ENCODE measurements at regions not wholly inside any gene's neighbourhood (a gene's known extent, or its start where the extent isn't known, plus 50 kb on each side); places are given as distances from the start of the nearest gene placed in this dataset.
A peak's percentile ranks its signal among the peaks of the same experiment; 100 is the strongest.
"Not testable (repeated sequence)": the region's sequence is repeated elsewhere in the genome, so short reads cannot be mapped to it uniquely, and the experiment has no call there.

DNA sequence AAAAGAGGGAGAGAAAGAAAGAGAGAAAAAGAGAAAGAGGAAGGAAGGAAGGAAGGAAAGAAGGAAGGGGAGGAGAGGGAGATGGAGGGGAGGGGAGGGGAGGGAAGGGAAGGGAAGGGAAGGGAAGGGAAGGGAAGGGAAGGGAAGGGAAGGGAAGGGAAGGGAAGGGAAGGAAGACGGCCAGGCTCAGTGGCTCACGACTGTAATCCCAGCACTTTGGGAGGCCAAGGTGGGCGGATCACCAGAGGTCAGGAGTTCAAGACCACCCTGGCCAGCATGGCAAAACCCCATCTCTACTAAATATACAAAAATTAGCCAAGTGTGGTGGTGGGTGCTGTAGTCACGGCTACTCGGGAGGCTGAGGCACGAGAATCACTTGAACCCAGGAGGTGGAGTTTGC is 64.8 kb downstream of the RPS15A start:
- H3K36me3 ChIP-seq; ATAC-seq; H3K4me3 ChIP-seq; H3K4me1 ChIP-seq; H3K9me3 ChIP-seq; H3K27me3 ChIP-seq (ENCODE audit: low read depth); DNase-seq; intact Hi-C loops (cut with DNase I); H3K27ac ChIP-seq: not testable (repeated sequence)

DNA sequence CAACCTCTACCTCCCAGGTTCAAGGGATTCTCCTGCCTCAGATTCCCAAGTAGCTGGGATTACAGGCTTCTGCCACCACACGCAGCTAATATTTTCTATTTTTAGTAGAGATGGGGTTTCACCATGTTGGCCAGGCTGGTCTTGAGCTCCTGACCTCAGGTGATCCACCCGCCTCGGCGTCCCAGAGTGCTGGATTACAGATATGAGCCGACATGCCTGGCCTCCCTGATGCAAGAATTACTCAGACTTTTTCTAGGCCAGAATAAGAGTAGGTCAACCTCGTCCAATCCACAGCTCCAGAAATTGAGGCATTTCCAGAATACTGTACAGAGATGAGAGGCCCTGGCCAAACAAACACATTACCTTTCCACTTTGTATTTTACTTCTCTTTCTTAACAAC is 70.2 kb downstream of the RPS15A start:
- H3K27ac ChIP-seq; intact Hi-C loops (cut with DNase I); H3K9me3 ChIP-seq; H3K4me3 ChIP-seq; H3K36me3 ChIP-seq; H3K27me3 ChIP-seq (ENCODE audit: low read depth); H3K4me1 ChIP-seq; DNase-seq; ATAC-seq: not testable (repeated sequence)

DNA sequence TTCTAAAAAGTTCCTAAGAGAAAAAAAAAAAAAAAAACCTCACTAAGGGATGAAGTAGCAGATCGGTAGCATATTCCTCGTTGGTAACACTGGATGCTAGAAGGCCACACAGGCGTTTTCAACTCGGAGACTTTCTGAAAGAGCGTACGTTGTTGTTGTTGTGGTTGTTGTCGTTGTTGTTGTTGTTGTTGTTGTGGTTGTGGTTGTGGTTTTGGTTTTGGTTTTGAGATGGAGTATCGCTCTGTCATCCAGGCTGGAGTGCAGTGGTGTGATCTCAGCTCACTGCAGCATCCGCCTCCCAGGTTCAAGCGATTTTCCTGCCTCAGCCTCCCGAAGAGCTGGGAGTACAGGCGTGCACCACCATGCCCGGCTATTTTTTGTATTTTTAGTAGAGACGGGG is 77.6 kb downstream of the RPS15A start:
- H3K4me1 ChIP-seq; H3K36me3 ChIP-seq; H3K27me3 ChIP-seq (ENCODE audit: low read depth); ATAC-seq; intact Hi-C loops (cut with DNase I); DNase-seq; H3K9me3 ChIP-seq; H3K27ac ChIP-seq; H3K4me3 ChIP-seq: not testable (repeated sequence)

DNA sequence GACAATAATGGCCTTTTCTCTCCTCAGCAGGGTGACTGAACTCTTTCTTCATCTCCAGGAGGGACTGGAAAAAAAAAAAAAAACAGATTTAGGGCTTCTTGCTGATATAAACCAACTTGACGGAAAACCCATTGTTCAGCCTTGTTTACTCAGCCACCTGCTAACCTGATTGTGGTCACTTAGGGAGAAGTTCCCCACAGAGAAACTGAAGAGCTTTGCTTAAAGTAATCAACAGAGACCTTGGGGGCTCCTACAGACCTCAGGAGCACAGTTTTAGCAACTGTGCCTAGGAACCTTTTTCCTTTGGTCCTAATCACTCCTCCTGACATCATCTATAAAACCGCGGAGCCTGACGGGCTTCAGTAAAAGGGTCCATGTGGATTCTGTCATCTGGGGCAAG is 79.5 kb downstream of the RPS15A start:
- H3K9me3 ChIP-seq; DNase-seq; H3K4me1 ChIP-seq; intact Hi-C loops (cut with DNase I); H3K27me3 ChIP-seq (ENCODE audit: low read depth); ATAC-seq; H3K36me3 ChIP-seq; H3K4me3 ChIP-seq; H3K27ac ChIP-seq: not testable (repeated sequence)

DNA sequence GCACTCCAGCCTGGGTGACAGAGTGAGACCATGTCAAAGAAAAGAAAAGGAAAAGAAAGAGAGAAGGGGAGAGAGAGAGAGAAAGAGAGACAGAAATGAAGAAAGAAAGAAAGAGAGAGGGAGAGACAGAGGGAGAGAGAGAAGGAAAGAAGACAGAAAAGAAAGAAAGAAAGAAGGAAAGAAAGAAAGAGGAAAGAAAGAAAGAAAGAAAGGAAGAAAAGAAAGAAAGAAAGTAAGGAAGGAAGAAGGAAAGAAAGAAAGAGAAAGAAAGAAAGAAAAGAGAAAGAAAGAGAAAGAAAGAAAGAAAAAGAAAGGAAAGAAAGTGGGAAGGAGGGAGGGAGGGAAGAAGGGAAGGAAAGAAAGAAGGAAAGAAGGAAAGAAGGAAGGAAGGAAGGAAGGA is 88.9 kb downstream of the RPS15A start:
- H3K4me1 ChIP-seq; intact Hi-C loops (cut with DNase I); ATAC-seq; DNase-seq; H3K9me3 ChIP-seq; H3K27me3 ChIP-seq (ENCODE audit: low read depth); H3K36me3 ChIP-seq; H3K27ac ChIP-seq; H3K4me3 ChIP-seq: not testable (repeated sequence)

DNA sequence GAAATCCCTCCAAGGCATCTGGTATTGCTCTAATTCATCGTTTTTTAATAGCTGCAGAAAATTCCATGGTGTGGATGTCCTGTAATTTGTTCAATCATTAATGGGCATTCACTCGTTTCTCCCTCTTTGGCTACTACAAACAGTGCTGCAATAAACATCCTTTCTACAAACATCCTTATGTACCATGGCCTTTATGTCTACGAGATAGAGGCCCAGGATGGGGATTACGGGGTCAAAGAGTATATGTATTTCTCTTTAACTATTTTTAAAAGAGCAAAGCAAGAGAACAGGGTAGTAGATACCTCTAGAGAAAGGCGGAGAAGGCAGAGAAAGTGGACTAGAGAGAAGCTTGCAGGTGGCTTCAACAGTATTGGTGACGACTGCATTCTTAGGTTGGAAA is 94.1 kb downstream of the RPS15A start:
- H3K4me3 ChIP-seq; H3K27me3 ChIP-seq (ENCODE audit: low read depth); H3K9me3 ChIP-seq; intact Hi-C loops (cut with DNase I); H3K36me3 ChIP-seq; H3K4me1 ChIP-seq; ATAC-seq; DNase-seq; H3K27ac ChIP-seq: not testable (repeated sequence)

DNA sequence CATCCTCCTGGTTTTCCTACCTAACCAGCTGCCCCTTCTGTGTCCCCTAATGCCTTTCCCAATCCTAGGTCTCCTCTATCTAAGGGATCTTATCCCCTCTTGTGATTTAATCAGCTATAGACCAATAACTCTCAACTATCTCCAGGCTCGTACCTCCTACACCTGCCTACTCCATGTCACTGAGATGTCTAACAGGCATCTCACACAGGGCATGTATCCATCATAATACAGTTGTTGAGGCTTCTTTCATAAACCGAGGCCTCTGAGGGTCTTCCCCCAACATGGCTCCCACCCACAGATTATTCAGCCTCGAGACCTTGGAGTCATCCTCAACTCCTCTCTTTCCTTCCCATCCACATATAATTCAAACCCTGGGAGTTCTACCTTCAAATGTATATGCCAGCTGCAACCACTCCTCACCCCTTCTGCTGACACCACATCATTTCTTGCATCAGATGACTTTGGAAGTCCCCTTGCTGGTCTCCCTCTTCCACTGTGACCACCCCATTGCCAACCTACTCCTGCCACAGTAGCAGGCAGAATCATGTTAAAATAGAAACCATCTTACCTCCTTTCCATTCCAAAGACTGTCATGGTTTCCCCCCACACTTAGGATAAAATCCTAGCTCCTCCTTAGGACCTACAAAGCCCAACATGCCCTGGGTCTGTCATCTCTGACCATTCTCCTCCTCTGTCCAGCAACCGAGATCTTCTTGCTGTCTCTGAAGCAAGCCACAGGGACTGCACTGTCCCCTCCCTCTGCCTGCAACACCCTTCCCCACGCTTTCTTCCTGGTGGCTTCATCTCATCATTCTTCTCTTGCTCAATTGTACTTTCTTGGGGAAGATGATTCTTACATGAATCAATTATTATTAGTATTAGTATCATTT is 103.8 kb downstream of the RPS15A start:
- DNase-seq; H3K4me3 ChIP-seq; ATAC-seq; H3K36me3 ChIP-seq; H3K4me1 ChIP-seq; H3K27ac ChIP-seq; H3K27me3 ChIP-seq (ENCODE audit: low read depth); intact Hi-C loops (cut with DNase I); H3K9me3 ChIP-seq: not testable (repeated sequence)

DNA sequence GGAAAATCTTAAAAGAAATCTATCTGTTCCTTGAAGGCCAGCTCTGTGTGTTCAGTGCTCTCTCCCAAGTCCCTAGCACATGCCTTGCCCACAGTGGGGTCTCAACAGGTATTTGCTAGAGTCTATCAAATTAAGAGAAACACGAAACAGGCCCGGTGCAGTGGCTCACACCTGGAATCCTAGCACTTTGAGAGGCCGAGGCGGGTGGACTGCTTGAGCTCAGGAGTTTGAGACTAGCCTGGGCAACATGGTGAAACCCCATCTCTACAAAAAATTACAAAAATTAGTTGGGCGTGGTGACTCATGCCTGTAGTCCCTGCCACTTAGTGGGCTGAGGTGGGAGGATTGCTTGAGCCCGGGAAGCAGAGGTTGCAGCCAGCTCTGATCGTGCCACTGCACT is 83.9 kb upstream of the NOMO2 start:
- H3K4me3 ChIP-seq; ATAC-seq; H3K27ac ChIP-seq; H3K9me3 ChIP-seq; H3K36me3 ChIP-seq; H3K27me3 ChIP-seq (ENCODE audit: low read depth); intact Hi-C loops (cut with DNase I); H3K4me1 ChIP-seq: not testable (repeated sequence)
- DNase-seq = peak; percentile 28

DNA sequence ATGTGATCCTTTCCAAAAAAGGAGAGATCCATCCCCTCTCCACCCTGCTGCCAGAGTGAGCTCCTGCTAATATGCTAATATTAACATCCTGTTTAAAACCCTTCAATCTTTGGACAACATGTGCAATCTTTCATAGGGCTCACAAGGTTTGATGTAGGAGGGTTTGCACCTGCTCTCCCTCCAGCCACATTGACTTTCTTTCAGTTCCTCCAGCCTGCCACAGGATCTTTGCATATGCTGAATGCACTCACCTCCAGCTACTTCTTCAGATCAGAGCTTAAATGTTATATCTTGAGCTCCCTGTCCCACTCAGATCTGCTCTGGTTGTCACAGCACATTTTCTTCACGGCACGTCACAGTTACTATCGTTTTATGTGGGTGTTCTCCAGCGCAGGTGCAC is 75.0 kb upstream of the NOMO2 start:
- H3K4me1 ChIP-seq; intact Hi-C loops (cut with DNase I); H3K27ac ChIP-seq; H3K4me3 ChIP-seq; H3K36me3 ChIP-seq; DNase-seq; ATAC-seq; H3K27me3 ChIP-seq (ENCODE audit: low read depth); H3K9me3 ChIP-seq: not testable (repeated sequence)

DNA sequence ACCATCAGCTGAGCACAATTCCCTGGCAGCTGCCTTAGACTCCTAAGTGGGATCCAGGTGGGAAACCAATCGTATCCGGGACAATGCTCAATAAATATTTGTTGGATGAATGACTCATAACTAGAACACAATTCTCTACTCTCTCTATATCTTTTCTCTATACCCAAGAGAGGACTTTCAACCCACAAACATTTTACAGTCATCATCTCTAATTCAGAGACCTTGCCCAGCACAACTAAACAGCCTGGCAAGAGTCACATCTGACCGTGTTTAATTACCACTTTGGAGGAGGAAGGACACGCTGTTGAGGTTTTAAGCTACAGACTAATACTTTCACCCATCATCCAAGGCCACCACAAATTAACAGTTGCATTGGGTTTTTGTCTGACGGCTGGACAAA is 74.3 kb upstream of the NOMO2 start:
- ATAC-seq, H3K4me3 ChIP-seq: not testable (repeated sequence)

DNA sequence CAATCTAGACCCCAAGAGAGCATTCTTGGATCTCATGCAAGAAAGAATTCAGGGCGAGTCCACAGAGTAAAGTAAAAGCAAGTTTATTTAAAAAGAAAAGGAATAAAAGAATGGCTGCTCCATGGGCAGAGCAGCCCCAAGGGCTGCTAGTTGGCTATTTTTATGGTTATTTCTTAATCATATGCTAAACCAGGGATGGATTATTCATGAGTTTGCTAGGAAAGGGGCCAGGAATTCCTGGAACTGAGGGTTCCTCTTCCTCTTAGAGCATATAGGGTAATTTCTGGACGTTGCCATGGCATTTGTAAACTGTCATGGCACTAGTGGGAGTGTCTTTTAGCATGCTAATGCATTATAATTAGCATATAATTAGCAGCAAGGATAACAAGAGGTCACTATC is 73.1 kb upstream of the NOMO2 start:
- DNase-seq; H3K4me3 ChIP-seq; H3K36me3 ChIP-seq; H3K27me3 ChIP-seq (ENCODE audit: low read depth); intact Hi-C loops (cut with DNase I); ATAC-seq; H3K27ac ChIP-seq; H3K9me3 ChIP-seq; H3K4me1 ChIP-seq: not testable (repeated sequence)

More for the DNA sequence above, 74.3 kb upstream of the NOMO2 start:
- H3K27ac ChIP-seq; intact Hi-C loops (cut with DNase I); H3K27me3 ChIP-seq (ENCODE audit: low read depth); H3K4me1 ChIP-seq; DNase-seq; H3K36me3 ChIP-seq; H3K9me3 ChIP-seq: not testable (repeated sequence)

DNA sequence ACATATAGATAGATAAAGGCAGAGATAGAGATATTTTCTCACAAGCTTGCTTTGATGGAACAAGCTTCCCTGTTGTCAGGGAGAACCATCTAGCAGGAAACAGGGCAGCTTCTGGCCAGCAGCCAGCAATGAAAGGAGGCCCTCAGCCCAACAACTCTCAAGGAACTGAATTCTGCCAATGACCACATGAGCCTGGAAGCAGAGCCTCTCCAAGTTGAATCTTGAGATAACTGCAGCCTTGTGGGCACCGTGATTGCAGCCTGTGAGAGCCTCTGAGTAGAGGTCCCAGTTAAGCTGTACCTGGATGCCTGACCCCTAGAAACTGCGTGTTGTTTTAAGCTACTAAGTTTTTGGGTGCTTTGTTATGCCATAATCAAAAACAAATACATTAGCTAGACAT is 69.8 kb upstream of the NOMO2 start:
- ATAC-seq = peak; percentile 45 to 54
- H3K4me3 ChIP-seq; H3K4me1 ChIP-seq; H3K27ac ChIP-seq; DNase-seq; intact Hi-C loops (cut with DNase I); H3K9me3 ChIP-seq; H3K27me3 ChIP-seq (ENCODE audit: low read depth); H3K36me3 ChIP-seq: not testable (repeated sequence)

DNA sequence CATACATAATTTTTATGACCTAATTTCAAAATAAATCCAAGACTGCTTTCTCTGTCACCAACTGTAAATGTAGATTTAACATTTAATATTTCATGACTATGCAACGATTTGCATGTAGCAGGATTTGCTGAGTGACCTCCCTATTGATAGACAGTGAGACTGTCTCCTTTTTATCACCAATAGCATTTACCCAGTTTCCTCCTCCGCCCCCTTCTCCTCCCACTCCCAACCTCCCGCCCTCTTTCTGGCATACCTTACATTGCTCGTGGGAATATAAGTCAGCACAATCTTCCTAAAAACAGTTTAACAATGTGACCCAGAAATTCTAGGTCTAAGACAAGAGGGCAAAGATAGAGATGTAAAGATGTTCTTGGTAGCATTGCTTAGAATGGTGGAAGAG is 55.1 kb upstream of the NOMO2 start:
- H3K9me3 ChIP-seq; ATAC-seq; H3K27me3 ChIP-seq (ENCODE audit: low read depth); H3K4me1 ChIP-seq; H3K36me3 ChIP-seq; DNase-seq; H3K27ac ChIP-seq; intact Hi-C loops (cut with DNase I); H3K4me3 ChIP-seq: not testable (repeated sequence)

DNA sequence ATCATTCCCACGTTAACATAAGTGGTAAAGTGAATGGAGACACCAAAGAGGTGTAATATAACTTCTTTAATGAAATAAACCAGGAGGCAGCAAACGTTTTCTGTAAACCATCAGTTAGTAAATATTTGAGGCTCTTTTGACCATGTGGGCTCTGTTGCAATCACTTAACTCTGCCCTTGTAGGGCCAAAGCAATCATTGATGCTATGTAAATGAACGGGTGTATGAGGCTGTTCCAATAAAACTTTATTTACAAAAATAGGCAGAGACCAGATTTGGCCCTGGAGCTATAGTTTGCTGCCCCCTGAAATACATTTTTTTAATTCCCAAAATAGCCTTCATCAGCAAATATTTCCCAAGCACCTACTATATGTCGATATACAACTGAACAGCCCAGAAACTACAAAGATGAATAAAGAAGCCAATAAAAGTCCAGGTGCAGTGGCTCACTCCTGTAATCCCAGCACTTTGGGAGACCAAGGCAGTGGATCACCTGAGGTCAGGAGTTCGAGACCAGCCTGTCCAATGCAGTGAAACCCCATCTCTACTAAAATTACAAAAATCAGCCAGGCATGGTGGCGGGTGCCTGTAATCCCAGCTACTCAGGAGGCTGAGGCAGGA is 54.3 kb upstream of the NOMO2 start:
- intact Hi-C loops (cut with DNase I); H3K36me3 ChIP-seq; H3K9me3 ChIP-seq; H3K27me3 ChIP-seq (ENCODE audit: low read depth); DNase-seq; ATAC-seq; H3K4me1 ChIP-seq; H3K27ac ChIP-seq; H3K4me3 ChIP-seq: not testable (repeated sequence)

Data from lower lobe of right lung (tissue), 2 donors.